HCT116 (cell line): ENCODE measurements at regions not wholly inside any gene's neighbourhood (a gene's known extent, or its start where the extent isn't known, plus 50 kb on each side); places are given as distances from the start of the nearest gene placed in this dataset.

Source experiments
- ATAC-seq: fragments of 200-7000 bp; cut with Tn5 transposase; 2 replicates; pipeline ENCODE4 v1.9.1; 2020; ENCODE audit warnings: mild to moderate bottlenecking, moderate library complexity
- BruUV-seq: library from RNA; stranded (reverse); fragments of 400-500 nt; replicated peaks from 2 replicates; lab custom pipeline; 2021; lab: Mats Ljungman, UMichigan
- CTCF ChIA-PET: fragments of 300-600 bp; sonication (Branson Sonifier 250); formaldehyde crosslinking; loops from one replicate; lab custom pipeline; 2021; ENCODE audit warnings: antibody characterized with exemption; lab: Charles Lee
- POLR2A ChIA-PET: fragments of 300-600, 350-600 bp; sonication (Branson Sonifier 250); formaldehyde crosslinking; loops from one replicate; lab custom pipeline; 2021; ENCODE audit warnings: antibody characterized with exemption; lab: Charles Lee
- RAD21 ChIA-PET, 2 experiments: fragments of 300-600 bp; sonication (Branson Sonifier 250); formaldehyde crosslinking; loops; one replicate each; lab custom pipeline; 2023; ENCODE audit warnings: low total read pairs in 2 of 2; ENCODE audit not compliant: uncharacterized antibody in 2 of 2, unreplicated experiment in 2 of 2, low non-redundant PET in 1 of 2; lab: Charles Lee
- DNase-seq: peaks from one replicate; pipeline ENCODE4 v3.0.0-alpha.2; 2010; ENCODE audit warnings: low read depth, low spot score
- H2AFZ ChIP-seq: fragments of 200-600 bp; shearing (Covaris generic), sonication (generic); 2 replicates; pipeline ENCODE4 v1.6.1; 2017; ENCODE audit warnings: low read depth, mixed run types, mixed read lengths, antibody characterized with exemption, low read length; ENCODE audit not compliant: poor library complexity, severe bottlenecking
- H3K27ac ChIP-seq: 2 replicates; pipeline ENCODE4 v1.5.1; 2012; ENCODE audit warnings: low read depth, low read length
- H3K27me3 ChIP-seq: fragments of 200-600 bp; sonication (generic); 2 replicates; pipeline ENCODE4 v1.6.1; 2016; ENCODE audit warnings: mixed run types, low read length, mixed read lengths; ENCODE audit not compliant: insufficient read depth
- H3K36me3 ChIP-seq, 2 experiments: fragments of 200-500 bp in 1 of 2; fragments of 200-600 bp in 1 of 2; sonication (Bioruptor generic) in 1 of 2; sonication (generic) in 1 of 2; 2 replicates each; pipeline versions ENCODE4 v1.5.1 to v1.6.1; 2014 to 2016; ENCODE audit warnings: low read length in 2 of 2, inconsistent platforms in 1 of 2, mixed read lengths in 1 of 2, mixed run types in 1 of 2; ENCODE audit not compliant: insufficient read depth in 2 of 2, control insufficient read depth in 1 of 2
- H3K4me1 ChIP-seq, 2 experiments: fragments of 200-600 bp in 1 of 2; sonication (generic) in 1 of 2; 2 replicates each; pipeline versions ENCODE4 v1.5.1 to v1.6.1; 2012 to 2017; ENCODE audit warnings: low read length in 2 of 2, inconsistent platforms in 1 of 2, mild to moderate bottlenecking in 1 of 2, mixed read lengths in 1 of 2, mixed run types in 1 of 2, moderate library complexity in 1 of 2; ENCODE audit not compliant: insufficient read depth in 2 of 2, control insufficient read depth in 1 of 2
- H3K4me2 ChIP-seq: fragments of 200-600 bp; sonication (generic); 2 replicates; pipeline ENCODE4 v1.6.1; 2017; ENCODE audit warnings: mixed run types, low read length, mixed read lengths
- H3K4me3 ChIP-seq, 2 experiments: fragments of 200-600 bp in 1 of 2; sonication (generic) in 1 of 2; replicated peaks in 1 of 2; 2 replicates each; pipeline ENCODE4 v1.5.1; 2011 to 2016; ENCODE audit warnings: low read length in 2 of 2, control low read depth in 1 of 2, low read depth in 1 of 2, mild to moderate bottlenecking in 1 of 2, mixed read lengths in 1 of 2, mixed run types in 1 of 2
- H3K79me2 ChIP-seq: fragments of 200-600 bp; sonication (generic); 2 replicates; pipeline ENCODE4 v1.6.1; 2017; ENCODE audit warnings: mild to moderate bottlenecking, mixed run types, low read length, moderate library complexity, mixed read lengths; ENCODE audit not compliant: insufficient read depth
- H3K9ac ChIP-seq: fragments of 200-600 bp; sonication (generic); 2 replicates; pipeline ENCODE4 v1.6.1; 2016; ENCODE audit warnings: low read length, mixed read lengths
- H3K9me2 ChIP-seq: fragments of 200-600 bp; sonication (generic), shearing (Covaris generic); 2 replicates; pipeline ENCODE4 v1.6.1; 2017; ENCODE audit warnings: mixed run types, mild to moderate bottlenecking, moderate library complexity; ENCODE audit not compliant: insufficient read depth
- H3K9me3 ChIP-seq, 2 experiments: fragments of 200-500 bp in 1 of 2; fragments of 200-600 bp in 1 of 2; sonication (Bioruptor generic) in 1 of 2; sonication (generic) in 1 of 2; 2 replicates each; pipeline ENCODE4 v1.6.1; 2014 to 2017; ENCODE audit warnings: low read length in 2 of 2, mixed read lengths in 2 of 2, inconsistent platforms in 1 of 2, low read depth in 1 of 2, mild to moderate bottlenecking in 1 of 2, mixed run types in 1 of 2, moderate library complexity in 1 of 2; ENCODE audit not compliant: control insufficient read depth in 1 of 2, insufficient read depth in 1 of 2
- H4K20me1 ChIP-seq: fragments of 200-600 bp; sonication (generic), shearing (Covaris generic); 2 replicates; pipeline ENCODE4 v1.6.1; 2017; ENCODE audit warnings: mixed run types, mild to moderate bottlenecking, moderate library complexity; ENCODE audit not compliant: insufficient read depth
- CBX3 ChIP-seq: IDR thresholded peaks from 2 replicates; pipeline ENCODE4 v1.6.1; 2012; ENCODE audit warnings: low read depth
- EGR1 ChIP-seq: IDR thresholded peaks from 2 replicates; pipeline ENCODE4 v1.6.1; 2012; ENCODE audit warnings: low read depth
- EZH2 ChIP-seq: fragments of 200-600 bp; sonication (generic); IDR thresholded peaks from 2 replicates; pipeline ENCODE4 v1.6.1; 2017; ENCODE audit warnings: antibody characterized with exemption, mixed run types
- EZH2phosphoT487 ChIP-seq: fragments of 200-600 bp; IDR thresholded peaks from 2 replicates; pipeline ENCODE4 v1.6.1; 2018; ENCODE audit warnings: antibody characterized with exemption, borderline replicate concordance
- FOSL1 ChIP-seq: IDR thresholded peaks from 2 replicates; pipeline ENCODE4 v1.6.1; 2012; ENCODE audit warnings: low read depth
- JUND ChIP-seq: IDR thresholded peaks from 2 replicates; pipeline ENCODE4 v1.6.1; 2012
- POLR2A ChIP-seq: IDR thresholded peaks from 2 replicates; pipeline ENCODE4 v1.7.0; 2011; ENCODE audit warnings: borderline replicate concordance; ENCODE audit not compliant: insufficient read depth, insufficient read length; ENCODE audit errors: extremely low read depth
- POLR2AphosphoS5 ChIP-seq: IDR thresholded peaks from 2 replicates; pipeline ENCODE4 v1.6.1; 2011; ENCODE audit warnings: mild to moderate bottlenecking, low read depth, low read length, moderate library complexity
- RAD21 ChIP-seq: IDR thresholded peaks from 2 replicates; pipeline ENCODE4 v1.6.1; 2012; ENCODE audit warnings: low read depth, mild to moderate bottlenecking
- REST ChIP-seq: IDR thresholded peaks from 2 replicates; pipeline ENCODE4 v1.6.1; 2012; ENCODE audit warnings: low read depth
- SIN3A ChIP-seq: IDR thresholded peaks from 2 replicates; pipeline ENCODE4 v1.6.1; 2012; ENCODE audit warnings: low read depth
- SP1 ChIP-seq: IDR thresholded peaks from 2 replicates; pipeline ENCODE4 v1.6.1; 2012; ENCODE audit warnings: low read depth
- SRF ChIP-seq: IDR thresholded peaks from 2 replicates; pipeline ENCODE4 v1.6.1; 2012; ENCODE audit warnings: low read depth
- TCF7L2 ChIP-seq: IDR thresholded peaks from 2 replicates; pipeline ENCODE4 v1.7.0; 2011; ENCODE audit warnings: borderline replicate concordance, inconsistent platforms; ENCODE audit not compliant: insufficient read depth, insufficient read length; ENCODE audit errors: extremely low read depth
- YY1 ChIP-seq: IDR thresholded peaks from 2 replicates; pipeline ENCODE4 v1.6.1; 2011; ENCODE audit warnings: low read length, low read depth, moderate library complexity, mild to moderate bottlenecking; ENCODE audit not compliant: insufficient replicate concordance; ENCODE audit errors: extremely low read depth
- ZNF274 ChIP-seq: fragments of 200-500 bp; sonication (Bioruptor generic); IDR thresholded peaks from 2 replicates; pipeline ENCODE4 v1.6.1; 2014; ENCODE audit warnings: mild to moderate bottlenecking, low read depth, low read length, inconsistent platforms
- intact Hi-C: fragments of 100-400 bp; cut with micrococcal nuclease; formaldehyde crosslinking; loops from 2 replicates; pipeline ENCODE4 v1.10.0; 2022
- TF ChIP-seq, protein P1 (sequence below), 3 experiments: fragments of 200-600 bp in 1 of 3; sonication (generic) in 1 of 3; IDR thresholded peaks in 2 of 3; conservative IDR thresholded peaks in 1 of 3; 2 replicates each; pipeline ENCODE4 v1.5.1; 2012 to 2017; ENCODE audit warnings: low read depth in 2 of 3, low read length in 2 of 3, antibody characterized with exemption in 1 of 3, borderline replicate concordance in 1 of 3, control low read depth in 1 of 3, mild to moderate bottlenecking in 1 of 3, mixed read lengths in 1 of 3, mixed run types in 1 of 3, moderate library complexity in 1 of 3; ENCODE audit not compliant: insufficient read depth in 1 of 3
- TF ChIP-seq, protein P2 (sequence below): IDR thresholded peaks from 2 replicates; pipeline ENCODE4 v1.6.1; 2012

GRCh38 chr4:14465057-14465456 is 537.2 kb upstream of the CPEB2 start (continued):
- TF ChIP-seq, protein P1, sequence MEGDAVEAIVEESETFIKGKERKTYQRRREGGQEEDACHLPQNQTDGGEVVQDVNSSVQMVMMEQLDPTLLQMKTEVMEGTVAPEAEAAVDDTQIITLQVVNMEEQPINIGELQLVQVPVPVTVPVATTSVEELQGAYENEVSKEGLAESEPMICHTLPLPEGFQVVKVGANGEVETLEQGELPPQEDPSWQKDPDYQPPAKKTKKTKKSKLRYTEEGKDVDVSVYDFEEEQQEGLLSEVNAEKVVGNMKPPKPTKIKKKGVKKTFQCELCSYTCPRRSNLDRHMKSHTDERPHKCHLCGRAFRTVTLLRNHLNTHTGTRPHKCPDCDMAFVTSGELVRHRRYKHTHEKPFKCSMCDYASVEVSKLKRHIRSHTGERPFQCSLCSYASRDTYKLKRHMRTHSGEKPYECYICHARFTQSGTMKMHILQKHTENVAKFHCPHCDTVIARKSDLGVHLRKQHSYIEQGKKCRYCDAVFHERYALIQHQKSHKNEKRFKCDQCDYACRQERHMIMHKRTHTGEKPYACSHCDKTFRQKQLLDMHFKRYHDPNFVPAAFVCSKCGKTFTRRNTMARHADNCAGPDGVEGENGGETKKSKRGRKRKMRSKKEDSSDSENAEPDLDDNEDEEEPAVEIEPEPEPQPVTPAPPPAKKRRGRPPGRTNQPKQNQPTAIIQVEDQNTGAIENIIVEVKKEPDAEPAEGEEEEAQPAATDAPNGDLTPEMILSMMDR (IDR thresholded peaks at IDR 0.05 in 2 of 3, conservative IDR thresholded peaks at IDR 0.05 in 1 of 3; ENCODE audit: borderline replicate concordance in 1 of 3, insufficient read depth in 1 of 3, low read depth in 2 of 3, low read length in 2 of 3) = no peak
- TF ChIP-seq JUND (no peak), EZH2phosphoT487 (no peak), TCF7L2 (no peak)

- Histone ChIP-seq H3K4me3 (no peak overlapping the region), H3K9me3 (peaks cover 0 to 10% of the 10 kb centered on the region in 2 experiments; a peak in 2 of 4 replicates), H3K9ac (no peak overlapping the region), H2AFZ (no peak overlapping the region), H3K79me2 (no peaks in the 10 kb centered on the region), H3K4me2 (no peak overlapping the region), H4K20me1 (no peaks in the 10 kb centered on the region), H3K4me1 (no peaks in the 10 kb centered on the region), H3K27me3 (no peaks in the 10 kb centered on the region), H3K36me3 (no peaks in the 10 kb centered on the region), H3K27ac (no peak overlapping the region), H3K9me2 (no peaks in the 10 kb centered on the region)
- ChIA-PET RAD21 (no interaction called here), CTCF (no interaction called here), POLR2A (no interaction called here)
- DNase-seq (no peak), ATAC-seq (no peak)
- no TSS peak for BruUV-seq
- intact Hi-C loops = no loop called here
- TF ChIP-seq YY1 = no peak
- TF ChIP-seq SP1 = no peak
- no peak for TF ChIP-seq CBX3
- no peak for TF ChIP-seq REST
- TF ChIP-seq POLR2AphosphoS5 = no peak
- TF ChIP-seq, protein P2, sequence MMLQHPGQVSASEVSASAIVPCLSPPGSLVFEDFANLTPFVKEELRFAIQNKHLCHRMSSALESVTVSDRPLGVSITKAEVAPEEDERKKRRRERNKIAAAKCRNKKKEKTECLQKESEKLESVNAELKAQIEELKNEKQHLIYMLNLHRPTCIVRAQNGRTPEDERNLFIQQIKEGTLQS = no peak
- no peak for TF ChIP-seq SRF
- no peak for TF ChIP-seq EGR1
- TF ChIP-seq EZH2phosphoT487 = no peak
- TF ChIP-seq, protein P1 (IDR thresholded peaks at IDR 0.05 in 2 of 3, conservative IDR thresholded peaks at IDR 0.05 in 1 of 3; ENCODE audit: borderline replicate concordance in 1 of 3, insufficient read depth in 1 of 3, low read depth in 2 of 3, low read length in 2 of 3) = no peak
- no peak for TF ChIP-seq FOSL1
- TF ChIP-seq SIN3A = no peak
- no peak for TF ChIP-seq EZH2
- TF ChIP-seq ZNF274 = no peak
- TF ChIP-seq RAD21 = no peak
- TF ChIP-seq JUND = no peak
- TF ChIP-seq POLR2A = no peak
Observed at GRCh38 chr4:14465507-14465906, 536.8 kb upstream of the CPEB2 start.
